ENCODE measurements at regions not wholly inside any gene's neighbourhood (a gene's known extent, or its start where the extent isn't known, plus 50 kb on each side); places are given as distances from the start of the nearest gene placed in this dataset.

- no peak for DNase-seq (ENCODE audit: low spot score)
- TF ChIP-seq CTCF (IDR thresholded peaks at IDR 0.05; ENCODE audit: extremely low read depth, insufficient read depth, missing control alignments): no peak
- in situ Hi-C loops (cut with MboI; ENCODE audit: low pct_unique_long_range_greater_than_20kb, low sequenced_read_pairs, unreplicated experiment): no loop called here
Observed at GRCh38 chrX:78513971-78514738, 145.0 kb downstream of the RTL3 start.

GRCh38 chrX:78506248-78506647, 152.9 kb downstream of the RTL3 start:
- no peak for DNase-seq (ENCODE audit: low spot score)
- no peak for TF ChIP-seq CTCF (IDR thresholded peaks at IDR 0.05; ENCODE audit: extremely low read depth, insufficient read depth, missing control alignments)
- in situ Hi-C loops (cut with MboI; ENCODE audit: low pct_unique_long_range_greater_than_20kb, low sequenced_read_pairs, unreplicated experiment): no loop called here

GRCh38 chrX:78496483-78496882, 162.6 kb downstream of the RTL3 start:
- no peak for TF ChIP-seq CTCF (IDR thresholded peaks at IDR 0.05; ENCODE audit: extremely low read depth, insufficient read depth, missing control alignments)
- DNase-seq (ENCODE audit: low spot score): no peak
- in situ Hi-C loops (cut with MboI; ENCODE audit: low pct_unique_long_range_greater_than_20kb, low sequenced_read_pairs, unreplicated experiment): no loop called here

GRCh38 chrX:78493180-78493579, 165.8 kb upstream of the CYSLTR1 start:
- in situ Hi-C loops (cut with MboI; ENCODE audit: low pct_unique_long_range_greater_than_20kb, low sequenced_read_pairs, unreplicated experiment): no loop called here
- no peak for TF ChIP-seq CTCF (IDR thresholded peaks at IDR 0.05; ENCODE audit: extremely low read depth, insufficient read depth, missing control alignments)
- no peak for DNase-seq (ENCODE audit: low spot score)

GRCh38 chrX:78476701-78477100, 149.3 kb upstream of the CYSLTR1 start:
- TF ChIP-seq CTCF (IDR thresholded peaks at IDR 0.05; ENCODE audit: extremely low read depth, insufficient read depth, missing control alignments): no peak
- no peak for DNase-seq (ENCODE audit: low spot score)
- in situ Hi-C loops (cut with MboI; ENCODE audit: low pct_unique_long_range_greater_than_20kb, low sequenced_read_pairs, unreplicated experiment): no loop called here

GRCh38 chrX:78456909-78457308, 129.5 kb upstream of the CYSLTR1 start:
- in situ Hi-C loops (cut with MboI; ENCODE audit: low pct_unique_long_range_greater_than_20kb, low sequenced_read_pairs, unreplicated experiment): no loop called here
- TF ChIP-seq CTCF (IDR thresholded peaks at IDR 0.05; ENCODE audit: extremely low read depth, insufficient read depth, missing control alignments): no peak
- no peak for DNase-seq (ENCODE audit: low spot score)

Data from GM13977 (cell line).